ENCODE measurements at regions not wholly inside any gene's neighbourhood (a gene's known extent, or its start where the extent isn't known, plus 50 kb on each side); places are given as distances from the start of the nearest gene placed in this dataset.

GRCh38 chr5:101688156-101688555 is 607.9 kb downstream of the SLCO4C1 start (continued):
- TF ChIP-seq CTCF (IDR thresholded peaks at IDR 0.05; ENCODE audit: control extremely low read depth in 1 of 3, insufficient read depth in 1 of 3, low read depth in 1 of 3, low read length in 3 of 3): no peak
- TF ChIP-seq HDAC2 (IDR thresholded peaks at IDR 0.05; ENCODE audit: borderline replicate concordance in 1 of 2, low read depth in 2 of 2, low read length in 2 of 2): no peak
- TF ChIP-seq HDAC6 (IDR thresholded peaks at IDR 0.05; ENCODE audit: low read depth, low read length): no peak

All from H1 (cell line).